Suppressor macrophage treated with lipopolysaccharide for 1 hour (primary cell): ENCODE measurements at regions not wholly inside any gene's neighbourhood (a gene's known extent, or its start where the extent isn't known, plus 50 kb on each side); places are given as distances from the start of the nearest gene placed in this dataset.
A peak's percentile ranks its signal among the peaks of the same experiment; 100 is the strongest.

Experiments used
- DNase-seq, 3 donors: peaks; one replicate each; pipeline ENCODE4 v3.0.0-alpha.2; 2020 to 2022

DNA sequence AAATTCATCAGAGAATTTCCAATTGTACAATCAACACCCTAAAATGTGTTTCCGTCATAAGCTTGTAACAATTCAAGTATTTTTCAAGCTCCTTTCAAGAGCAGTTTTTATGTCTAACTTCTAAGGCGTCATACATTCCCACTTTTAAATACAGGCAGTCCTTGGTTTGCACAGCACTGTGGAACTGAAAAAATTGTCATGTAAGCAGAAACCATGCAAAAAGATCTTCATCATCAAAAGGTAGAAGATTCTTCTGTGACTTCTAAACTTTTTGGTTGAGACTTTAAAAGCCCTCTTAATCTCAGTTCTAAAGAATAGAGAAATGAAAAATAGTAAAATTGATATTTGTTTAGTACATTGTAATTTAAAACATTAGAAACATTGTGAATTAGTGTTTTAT is 315.6 kb downstream of the TPBG start:
- no peak for DNase-seq

DNA sequence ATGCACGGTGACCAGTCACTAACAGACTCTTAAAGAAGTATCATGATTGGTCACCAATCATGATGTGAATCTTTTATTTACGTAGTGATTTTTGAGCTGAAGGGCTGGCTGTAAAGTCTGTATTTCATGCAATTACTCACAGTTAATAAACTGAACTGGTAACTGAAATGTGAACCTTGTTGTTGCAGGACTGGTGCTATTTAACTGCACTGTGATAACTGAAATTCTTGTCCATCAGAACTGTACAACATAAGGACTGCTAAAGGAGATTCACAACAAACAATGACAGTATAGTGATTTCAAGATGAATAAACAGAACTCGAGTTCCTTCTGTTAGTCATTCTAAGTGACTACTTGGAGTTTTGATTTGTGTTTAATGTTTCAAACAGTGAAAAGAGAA is 316.6 kb downstream of the TPBG start:
- DNase-seq = no peak

DNA sequence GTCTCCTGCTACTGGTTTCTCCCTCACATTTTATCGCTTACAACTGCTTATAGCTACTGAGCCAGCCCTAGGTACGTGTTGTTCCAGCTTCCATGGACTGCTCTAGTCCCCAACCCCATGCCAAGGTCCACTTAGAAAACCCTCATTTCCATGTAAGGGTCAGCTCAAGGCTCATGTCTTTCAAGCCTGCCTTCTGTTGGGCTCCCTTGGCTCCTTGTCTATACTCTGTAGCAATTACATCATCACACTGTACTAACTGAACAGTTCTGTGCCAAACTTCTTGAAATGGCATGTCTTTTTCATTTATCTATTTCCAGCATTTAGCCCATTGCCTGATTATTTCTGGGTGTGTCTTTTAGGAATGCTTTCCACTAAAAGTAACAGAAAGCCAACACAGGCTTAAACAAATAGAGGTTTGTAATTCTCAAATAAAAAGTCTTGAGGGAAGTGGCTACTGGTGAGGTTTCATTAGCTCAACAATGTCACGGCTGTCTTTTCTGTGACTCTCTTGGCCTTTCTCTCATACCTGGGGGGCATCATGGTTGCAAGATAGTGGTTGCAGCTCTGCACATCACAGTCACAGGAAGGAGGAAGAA is 317.6 kb downstream of the TPBG start:
- DNase-seq = no peak

DNA sequence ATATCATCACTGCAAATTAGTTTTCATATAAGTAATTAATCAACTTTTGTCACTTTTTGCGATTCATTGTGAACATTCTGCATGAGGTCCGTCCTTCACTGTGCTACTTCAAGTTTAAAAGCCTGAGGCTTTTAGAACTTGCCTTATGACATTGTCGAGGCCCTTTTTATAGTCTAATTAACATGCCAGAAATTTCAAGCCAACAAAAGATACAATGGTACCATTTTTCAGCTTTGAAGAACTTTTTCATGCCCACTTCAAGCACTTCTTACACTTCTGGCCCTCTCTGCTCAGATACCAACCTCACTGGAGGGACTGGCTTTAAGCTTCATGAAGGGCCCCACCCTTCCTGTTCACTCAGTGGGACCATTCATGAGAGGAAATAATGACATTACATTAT is 323.1 kb downstream of the TPBG start:
- DNase-seq = no peak

DNA sequence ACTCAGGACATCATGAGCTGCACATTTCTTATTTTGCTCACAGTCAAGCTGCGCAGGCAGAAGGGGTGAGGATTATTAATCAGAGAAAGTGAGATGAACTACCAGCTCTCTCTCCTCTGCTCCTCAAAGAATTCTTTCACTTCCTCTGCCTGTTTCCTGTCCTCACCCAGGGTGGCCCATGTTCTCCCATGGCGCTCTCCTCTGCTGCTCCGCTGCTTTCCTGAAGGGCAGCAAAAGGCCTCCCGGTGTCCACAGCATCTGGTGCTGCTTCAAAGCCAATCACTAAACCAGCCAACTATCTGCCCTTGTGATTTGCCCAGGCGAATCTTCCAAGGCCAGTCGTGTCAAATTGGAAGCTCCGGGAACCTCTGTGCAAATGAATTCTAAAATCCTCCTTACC is 324.2 kb downstream of the TPBG start:
- no peak for DNase-seq

DNA sequence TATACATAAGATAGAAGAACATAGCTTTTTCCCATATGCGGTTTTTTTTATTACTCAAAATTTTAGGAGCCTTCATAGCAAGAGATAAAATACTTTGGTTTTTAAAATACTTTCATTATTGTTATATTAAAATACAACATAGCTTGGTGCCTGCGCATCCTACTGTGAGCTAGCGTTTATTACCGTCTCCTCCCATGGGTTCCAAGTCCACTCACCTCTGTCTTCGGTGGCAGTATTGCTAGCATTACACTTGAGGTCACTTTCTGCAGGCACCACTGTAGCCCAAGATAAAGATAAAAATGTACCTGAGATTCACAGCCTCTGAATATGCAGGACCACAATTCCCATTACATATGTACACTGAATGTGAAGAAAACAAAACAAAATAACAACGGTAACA is 326.7 kb downstream of the TPBG start:
- no peak for DNase-seq

DNA sequence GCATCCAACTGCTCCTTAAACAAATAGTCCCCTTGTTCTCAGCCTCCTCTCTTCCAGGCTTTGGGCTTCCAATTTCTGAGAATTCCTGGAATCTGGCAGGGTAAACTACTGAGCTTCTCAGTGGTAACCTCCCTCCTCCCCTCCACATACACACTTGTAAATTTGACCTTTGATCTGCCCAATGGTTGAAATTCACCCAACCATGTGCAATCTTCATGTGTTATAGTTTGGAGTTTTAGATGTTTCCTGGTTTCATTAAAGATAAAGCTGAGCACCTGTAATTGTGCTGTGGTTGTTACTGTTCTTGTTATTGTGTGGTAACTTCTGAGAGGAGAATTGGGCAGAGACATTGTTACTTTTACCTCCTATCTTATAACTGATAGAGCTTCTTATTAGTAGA is 328.4 kb downstream of the TPBG start:
- no peak for DNase-seq

DNA sequence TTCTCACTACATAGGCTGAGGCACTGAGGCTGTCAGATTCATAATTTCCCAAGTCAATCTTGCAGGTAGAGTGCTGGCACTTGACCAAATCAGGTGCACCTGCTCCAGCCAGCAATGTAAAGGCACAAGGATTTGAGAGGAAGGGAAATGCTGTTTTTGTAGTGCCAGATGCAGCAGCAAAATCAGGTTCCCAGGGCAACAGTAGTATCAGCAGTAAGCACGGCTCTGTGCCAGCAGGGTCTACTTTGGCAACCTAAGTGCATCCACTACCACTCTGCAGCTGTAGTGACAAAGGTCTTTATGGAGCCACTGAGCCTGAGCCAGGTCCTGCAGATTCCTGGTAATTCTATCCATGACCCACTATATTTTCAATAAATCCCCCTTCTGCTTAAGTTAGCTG is 329.5 kb downstream of the TPBG start:
- DNase-seq = no peak

DNA sequence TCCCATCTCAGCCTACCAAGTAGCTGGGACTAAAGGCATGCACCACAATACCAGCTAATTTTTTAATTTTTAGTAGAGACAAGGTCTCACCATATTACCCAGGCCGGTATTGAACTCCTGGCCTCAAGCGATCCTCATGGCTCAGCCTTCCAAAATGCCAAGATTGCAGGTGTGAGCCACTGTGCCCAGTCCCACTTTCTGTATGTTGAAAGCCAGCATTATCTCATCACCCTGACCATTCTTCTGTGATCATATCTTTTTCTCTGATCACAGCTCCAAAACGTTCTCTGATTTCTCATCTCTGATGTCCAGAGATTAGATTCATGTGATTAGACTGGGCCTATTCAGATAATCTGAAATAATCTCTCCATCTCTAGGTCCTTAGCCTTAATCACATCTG is 337.7 kb downstream of the TPBG start:
- no peak for DNase-seq

DNA sequence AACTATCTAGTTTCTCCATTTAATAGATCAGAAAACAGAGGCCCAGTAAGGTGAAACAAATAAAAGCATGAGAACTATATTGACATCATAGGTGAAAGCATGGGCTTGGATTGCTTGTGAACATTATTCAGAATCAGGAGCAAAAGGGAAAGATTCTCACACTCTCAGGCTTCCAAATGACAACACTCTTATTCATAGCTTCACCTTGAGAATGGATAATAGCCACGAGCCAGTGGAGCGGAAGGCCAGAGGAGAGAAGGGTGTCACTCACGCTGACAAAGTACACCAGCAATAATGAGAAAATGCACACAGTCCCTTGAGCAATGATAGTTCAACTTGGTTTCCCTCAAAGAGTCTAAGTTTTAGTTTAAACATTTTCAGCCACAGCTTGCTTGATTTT is 339.0 kb downstream of the TPBG start:
- DNase-seq = no peak

DNA sequence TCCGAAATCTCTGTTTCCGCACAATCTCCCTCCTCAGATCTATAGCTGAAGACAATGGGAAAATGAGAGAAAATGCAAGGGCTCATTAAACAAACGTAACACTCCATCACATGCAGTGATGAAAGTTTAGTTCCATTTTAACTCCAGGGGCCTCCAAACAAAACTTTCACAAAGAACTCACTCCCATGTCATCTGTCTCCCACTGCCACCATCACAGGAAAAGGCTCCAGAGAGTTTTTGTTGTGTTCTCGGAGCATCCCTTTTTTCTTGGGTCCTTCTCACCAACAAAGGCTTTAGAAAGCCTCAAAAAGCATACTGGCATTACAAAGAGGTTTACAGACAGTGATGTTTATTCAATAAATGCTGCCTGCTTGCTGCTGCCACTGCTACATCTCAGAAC is 339.6 kb downstream of the TPBG start:
- DNase-seq = no peak

DNA sequence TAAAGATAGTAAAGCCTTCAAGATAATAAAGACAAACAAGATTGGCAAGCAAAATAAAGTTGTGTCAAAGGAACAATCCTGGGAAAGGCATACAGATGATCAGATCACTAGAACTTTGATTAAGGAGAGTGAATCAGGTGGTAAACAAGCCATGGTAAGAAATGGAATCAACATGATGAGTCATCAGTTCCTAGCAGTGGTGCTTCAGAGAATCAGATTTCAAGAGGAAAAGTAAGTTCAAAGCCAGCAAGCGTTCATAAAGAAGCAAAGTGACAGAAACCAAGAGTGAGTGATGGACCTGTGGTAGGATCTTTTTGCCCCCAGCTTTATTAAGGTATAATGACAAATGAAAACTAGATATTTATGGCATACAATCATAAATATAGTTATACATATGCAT is 340.4 kb downstream of the TPBG start:
- DNase-seq = no peak

DNA sequence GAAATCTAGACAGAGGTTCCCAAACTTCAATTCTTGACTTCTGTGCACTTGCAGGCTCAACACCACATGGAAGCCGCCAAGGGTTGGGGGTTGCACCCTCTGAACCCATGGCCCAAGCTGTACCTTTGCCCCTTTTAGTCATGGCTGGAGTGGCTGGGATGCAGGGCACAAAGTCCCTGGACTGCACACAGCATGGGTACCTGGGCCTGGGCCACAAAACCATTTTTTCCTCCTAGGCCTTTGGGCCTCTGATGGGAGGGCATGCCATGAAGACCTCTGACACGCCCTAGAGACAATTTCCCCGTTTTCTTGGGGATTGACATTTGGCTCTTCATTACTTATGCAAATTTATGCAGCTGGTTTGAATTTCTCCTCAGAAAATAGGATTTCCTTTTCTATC is 342.0 kb downstream of the TPBG start:
- DNase-seq = no peak

DNA sequence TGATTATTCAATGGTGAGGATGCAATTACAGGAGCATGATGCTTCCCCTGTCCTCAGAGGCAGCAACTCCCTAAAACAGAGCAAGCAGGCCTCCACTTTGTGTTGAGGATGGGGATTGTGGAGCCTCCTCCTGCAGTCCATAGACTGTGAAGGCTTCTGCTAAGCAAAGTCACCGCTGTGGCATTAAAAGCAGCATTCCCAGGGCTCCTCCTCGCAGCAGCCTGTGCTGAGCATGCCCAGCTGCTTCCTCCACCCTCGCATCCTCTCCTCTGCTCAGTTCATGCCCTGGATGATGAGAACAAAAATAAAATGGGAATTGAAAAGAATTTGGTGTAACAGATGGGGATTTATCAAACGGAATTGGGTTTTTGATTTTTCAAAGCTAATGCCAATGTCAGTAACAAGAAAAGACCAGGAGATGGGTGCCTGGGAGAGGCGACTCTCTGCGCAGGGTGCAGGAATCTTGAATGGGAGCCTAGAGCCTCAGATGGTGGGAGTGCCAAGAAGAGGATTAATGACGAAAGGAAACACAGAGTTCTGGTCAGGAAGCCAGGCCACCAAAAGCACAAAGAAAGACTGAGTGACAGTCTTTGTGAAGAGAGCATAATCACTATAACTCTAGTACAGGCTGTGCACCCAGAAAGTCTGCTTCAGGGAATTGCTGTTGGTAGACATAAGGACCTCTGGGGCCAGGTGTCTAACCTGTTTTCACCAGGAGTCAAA is 347.6 kb downstream of the TPBG start:
- DNase-seq = no peak

DNA sequence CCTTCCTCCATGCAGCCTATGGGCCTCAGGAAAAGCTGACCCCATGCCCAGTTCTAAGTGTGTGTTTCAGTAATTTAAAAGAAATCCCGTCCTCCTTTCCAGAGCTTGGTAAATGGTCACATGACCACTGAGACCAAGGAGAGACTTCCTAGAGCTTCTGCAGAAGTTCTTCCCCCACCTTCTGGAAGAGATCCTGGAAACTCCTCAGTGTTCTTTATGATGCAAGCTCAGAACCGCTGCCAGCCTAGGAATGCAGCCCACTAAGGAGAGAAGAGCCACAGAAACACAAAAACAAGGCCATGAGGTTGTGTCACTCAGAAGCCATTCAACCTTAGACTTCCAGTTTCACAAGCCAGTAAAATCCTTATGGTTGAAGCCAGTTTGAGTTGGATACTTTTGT is 348.4 kb downstream of the TPBG start:
- DNase-seq = no peak

DNA sequence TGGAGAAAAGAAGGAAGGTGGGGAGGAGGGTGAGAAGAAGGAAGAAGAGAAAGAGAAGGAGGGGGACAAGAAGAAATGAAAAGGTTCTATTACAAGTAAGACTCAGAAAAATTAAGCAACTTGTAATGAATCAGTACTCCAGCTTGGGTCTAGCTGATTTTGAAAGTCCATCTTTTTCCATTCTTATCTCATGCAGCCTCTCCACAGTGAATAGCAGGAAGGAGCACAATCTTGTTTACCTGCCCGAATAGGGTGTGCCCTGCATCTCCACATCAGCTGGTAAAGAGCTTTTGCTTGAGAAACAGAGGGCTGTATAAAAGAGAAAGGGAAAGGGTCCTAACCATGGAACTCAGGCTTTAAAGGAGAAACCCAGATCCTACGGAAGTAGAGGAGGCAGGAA is 348.8 kb downstream of the TPBG start:
- DNase-seq = no peak

DNA sequence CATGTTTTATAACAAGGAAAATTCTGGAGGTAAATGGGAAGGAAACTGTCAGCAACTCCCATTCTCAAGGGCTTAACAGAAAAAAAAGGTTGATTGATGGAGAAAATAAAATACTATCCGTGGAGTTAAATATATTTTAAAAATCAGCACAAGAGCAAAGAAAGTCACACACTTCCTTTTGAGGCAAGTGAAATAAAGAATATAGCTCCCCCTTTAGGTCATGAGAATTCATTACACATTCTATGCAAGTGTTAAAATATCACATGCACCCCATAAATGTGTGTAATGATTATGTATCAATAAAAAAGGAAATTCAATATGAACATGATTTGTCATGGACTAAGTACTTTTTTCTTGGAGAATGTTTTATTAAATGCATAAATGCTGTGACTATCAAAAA is 349.2 kb downstream of the TPBG start:
- peak in 1 of 3 donors; percentile 24 for DNase-seq

DNA sequence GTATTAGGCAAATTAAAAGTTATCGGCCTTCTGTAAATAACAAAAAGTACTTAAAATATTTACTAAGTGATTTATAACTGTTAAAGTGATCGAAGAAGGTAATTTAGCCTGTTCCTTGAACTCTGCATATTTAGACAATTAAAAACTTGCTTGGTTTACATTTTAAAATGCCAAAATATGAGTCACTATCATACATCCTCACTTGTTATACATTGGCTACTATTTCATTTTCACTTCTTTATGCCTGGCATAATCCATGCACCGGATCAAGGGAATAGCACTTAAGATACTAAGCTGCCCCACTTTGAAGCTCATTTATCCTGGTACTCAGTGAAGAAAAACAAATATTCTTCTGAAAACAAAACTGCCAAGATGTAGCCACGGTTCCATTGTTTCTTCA is 344.6 kb downstream of the UBE3D start:
- DNase-seq = no peak

DNA sequence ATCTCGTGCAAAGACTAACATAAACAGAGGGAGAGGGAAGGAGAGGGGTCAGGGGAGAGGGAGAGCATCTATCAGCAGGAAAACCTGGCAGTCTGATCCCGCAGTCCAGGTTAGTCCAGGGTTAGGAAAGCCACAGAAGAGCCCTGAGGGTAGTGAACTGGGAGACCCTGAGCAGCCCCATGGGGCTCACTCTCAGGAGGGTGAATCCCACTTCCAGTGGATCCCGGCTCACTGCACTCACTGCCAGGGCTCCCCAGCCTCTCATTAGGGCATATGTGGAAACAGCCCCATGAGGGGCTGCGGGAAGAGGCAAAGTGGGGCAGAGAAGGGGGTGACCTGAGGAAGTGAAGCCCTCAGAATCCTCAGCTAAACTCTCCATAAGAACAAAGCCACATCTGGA is 329.9 kb downstream of the UBE3D start:
- DNase-seq = no peak

DNA sequence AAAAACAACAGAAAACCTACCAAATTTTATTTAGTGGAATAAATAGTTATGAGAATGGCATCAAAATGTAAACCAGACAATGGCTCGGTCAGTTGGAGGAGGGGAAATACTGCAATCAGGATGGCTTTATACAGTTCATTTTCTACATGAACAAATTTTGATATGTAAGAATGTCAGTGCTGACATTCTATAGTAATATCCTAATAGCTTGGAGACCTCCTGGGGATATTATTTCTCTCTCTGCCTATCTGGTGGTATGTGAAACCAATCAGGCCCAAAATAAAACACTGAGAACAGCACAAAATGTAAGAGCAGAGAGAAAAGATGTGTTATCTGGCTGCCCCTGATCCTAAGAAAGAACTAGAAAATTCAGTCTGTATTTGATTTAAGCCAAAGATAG is 327.7 kb downstream of the UBE3D start:
- DNase-seq = peak in 1 of 3 donors; percentile 15

DNA sequence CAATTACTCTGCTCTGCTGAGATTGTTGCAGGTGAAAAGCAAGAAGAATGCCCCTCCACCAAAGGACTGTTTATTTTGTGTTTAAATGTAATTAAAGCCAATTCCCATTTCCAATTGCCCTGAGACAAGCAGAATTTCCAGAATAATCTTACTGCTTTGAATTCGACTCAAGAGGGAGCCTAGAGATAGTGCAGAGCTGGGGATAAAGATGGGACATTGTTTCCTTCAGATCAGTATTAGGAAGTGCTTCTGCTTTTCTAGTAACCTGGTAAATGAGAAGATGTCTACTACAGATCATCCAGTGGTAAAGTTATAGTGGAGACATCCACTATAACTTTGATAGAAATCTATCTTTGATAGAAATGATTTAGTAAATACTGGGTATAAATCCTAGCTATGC is 326.9 kb downstream of the UBE3D start:
- no peak for DNase-seq

DNA sequence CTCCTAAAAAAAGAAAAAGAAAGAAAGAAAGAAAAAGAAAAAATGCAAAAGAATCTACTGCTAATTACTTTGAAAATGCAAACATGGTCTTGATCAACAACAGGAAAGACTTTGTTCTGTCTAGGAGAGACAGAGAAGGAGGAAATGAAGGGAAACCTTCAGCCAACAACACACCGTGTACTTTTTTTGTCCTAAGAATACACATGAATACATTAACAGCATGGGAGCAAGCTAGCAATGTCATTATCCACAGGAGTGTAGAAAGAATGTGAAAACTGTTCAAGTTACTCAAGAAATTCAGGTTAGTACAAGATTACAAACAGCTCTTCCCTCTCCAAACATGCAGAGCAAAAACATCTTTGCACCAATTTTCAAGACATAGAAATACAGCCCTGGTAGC is 326.3 kb downstream of the UBE3D start:
- DNase-seq = no peak

DNA sequence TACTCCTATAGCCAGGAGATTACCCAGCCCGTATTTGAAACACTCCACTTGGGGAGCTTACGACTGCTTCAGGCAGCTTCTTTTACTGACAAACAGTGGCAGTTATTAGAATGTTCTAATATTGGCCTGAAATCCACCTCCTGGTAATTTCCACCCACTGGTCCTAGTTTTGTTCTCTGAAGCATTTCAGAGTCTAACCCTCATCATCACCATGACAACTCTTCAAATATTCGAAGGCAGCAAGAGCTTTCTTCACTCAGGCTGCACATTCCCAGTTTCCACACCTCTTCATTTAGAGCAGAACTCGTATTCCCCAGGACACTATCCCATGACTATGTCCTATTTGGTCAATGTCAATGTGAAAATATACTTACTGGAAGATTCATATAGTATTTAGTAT is 325.6 kb downstream of the UBE3D start:
- no peak for DNase-seq

DNA sequence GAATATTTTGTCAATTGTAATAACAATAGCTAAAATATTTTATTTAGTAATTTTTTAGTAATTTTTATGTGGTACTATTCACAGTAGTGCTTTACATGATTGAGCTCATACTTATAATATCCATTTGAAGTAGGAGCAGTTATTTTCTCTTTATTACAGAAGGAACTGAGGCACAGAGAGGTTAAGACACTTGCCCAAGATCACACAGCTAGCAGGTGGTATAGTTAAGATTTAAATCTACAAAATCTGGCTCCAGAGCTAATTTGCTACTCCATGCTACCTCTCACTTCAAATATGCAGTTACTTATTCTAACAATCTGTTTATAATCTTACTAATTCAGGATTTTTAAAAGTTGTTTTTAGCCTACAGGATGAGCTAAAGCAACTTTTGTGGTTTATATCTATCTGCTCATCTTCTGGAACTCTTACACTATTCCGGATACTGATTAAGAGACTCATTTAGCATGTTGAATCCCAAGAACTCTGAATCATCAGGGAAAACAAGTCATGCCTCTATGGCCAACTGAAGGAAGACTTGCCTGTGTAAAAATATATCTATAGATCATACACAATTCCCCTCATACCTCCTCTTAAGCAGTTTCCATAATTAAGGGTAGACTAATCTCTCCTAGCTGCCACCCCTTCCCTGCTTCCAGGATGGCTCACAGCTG is 324.2 kb downstream of the UBE3D start:
- no peak for DNase-seq

DNA sequence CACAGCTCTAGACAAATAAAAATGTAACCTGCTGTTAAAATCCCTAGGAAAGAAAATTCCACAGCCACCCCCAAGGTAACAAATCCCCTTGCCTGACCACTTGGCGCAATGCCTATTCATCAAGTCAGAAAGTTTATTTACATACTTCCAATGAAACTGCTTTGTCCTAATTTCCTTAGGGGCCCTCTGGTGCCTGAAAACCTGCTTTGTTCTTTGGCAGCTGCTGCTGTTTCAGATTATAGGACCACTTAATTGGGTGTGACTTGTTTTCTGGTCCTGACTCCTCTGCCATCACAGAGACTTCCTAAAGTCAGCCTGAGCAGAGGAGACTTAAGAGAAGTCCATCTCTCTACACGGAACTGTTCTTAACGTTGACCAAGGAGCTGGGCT is 323.6 kb downstream of the UBE3D start:
- DNase-seq = no peak
